K562 (cell line): ENCODE measurements at regions not wholly inside any gene's neighbourhood (a gene's known extent, or its start where the extent isn't known, plus 50 kb on each side); places are given as distances from the start of the nearest gene placed in this dataset.
A peak's percentile ranks its signal among the peaks of the same experiment; 100 is the strongest.

Experiments used
- BHLHE40 ChIP-seq: IDR thresholded peaks from 2 replicates; pipeline ENCODE4 v1.6.1; 2011; ENCODE audit warnings: low read length, improper control_type of control experiment
- BRD9 ChIP-seq: fragments of 450-650 bp; IDR thresholded peaks from 2 replicates; pipeline ENCODE4 v1.6.1; 2018; ENCODE audit warnings: low read depth; ENCODE audit not compliant: partially characterized antibody
- C11orf30 ChIP-seq: fragments of 450-650 bp; IDR thresholded peaks from 2 replicates; pipeline ENCODE4 v1.6.1; 2016; ENCODE audit warnings: low read depth, mild to moderate bottlenecking
- E2F3 ChIP-seq: fragments of 250-450 bp; sonication (Bioruptor Pico); IDR thresholded peaks from 2 replicates; pipeline ENCODE4 v1.4.0; 2020; ENCODE audit warnings: mild to moderate bottlenecking
- MAFF ChIP-seq: IDR thresholded peaks from 2 replicates; pipeline ENCODE4 v1.6.1; 2012; ENCODE audit warnings: low read length, improper control_type of control experiment
- PHF20 ChIP-seq: fragments of 450-650 bp; IDR thresholded peaks from 2 replicates; pipeline ENCODE4 v1.6.1; 2018; ENCODE audit not compliant: partially characterized antibody
- TEAD1 ChIP-seq, 2 experiments: fragments of 450-650 bp in 1 of 2; sonication (generic) in 1 of 2; formaldehyde crosslinking; IDR thresholded peaks; 2 replicates each; pipeline versions ENCODE4 v1.4.0 to v1.8.0; 2020 to 2022; ENCODE audit warnings: mild to moderate bottlenecking in 2 of 2, missing genetic modification reagents in 1 of 2
- ZNF23 ChIP-seq: fragments of 250-450 bp; sonication (Bioruptor Pico); IDR thresholded peaks from 2 replicates; pipeline ENCODE4 v1.4.0; 2020; ENCODE audit warnings: mild to moderate bottlenecking
- TF ChIP-seq, protein P1 (sequence below): fragments of 450-650 bp; IDR thresholded peaks from 2 replicates; pipeline ENCODE4 v1.6.1; 2018; ENCODE audit not compliant: partially characterized antibody
- TF ChIP-seq, protein P2 (sequence below), 2 experiments: IDR thresholded peaks; 2 replicates each; pipeline ENCODE4 v1.6.1; 2012; ENCODE audit warnings: improper control_type of control experiment in 2 of 2, low read depth in 2 of 2, low read length in 2 of 2, borderline replicate concordance in 1 of 2
- TF ChIP-seq, protein P3 (sequence below): fragments of 450-650 bp; IDR thresholded peaks from 2 replicates; pipeline ENCODE4 v1.6.1; 2017; ENCODE audit warnings: antibody characterized with exemption
- TF ChIP-seq, protein P4 (sequence below): fragments of 250-450 bp; sonication (Bioruptor Pico); IDR thresholded peaks from 2 replicates; pipeline ENCODE4 v1.5.0; 2021; ENCODE audit warnings: mild to moderate bottlenecking, borderline replicate concordance

DNA sequence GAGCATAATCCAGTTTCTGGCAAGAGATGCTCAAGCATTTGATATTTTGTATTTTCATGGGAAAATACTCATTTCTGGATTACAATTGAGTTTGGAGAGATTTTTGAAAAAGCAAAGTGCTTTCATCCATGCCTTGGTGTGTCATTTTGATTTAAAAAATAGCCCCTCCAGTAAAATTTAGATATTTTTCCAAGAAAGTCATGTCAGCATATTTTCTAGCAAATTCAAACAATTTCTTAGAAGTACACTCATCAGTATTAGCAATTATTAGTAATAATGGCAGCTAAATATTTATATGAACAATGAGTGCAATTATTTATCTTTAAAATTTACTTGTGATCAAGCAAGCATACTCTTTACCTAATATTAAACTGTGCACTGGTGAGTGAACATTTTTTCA, 102.2 kb upstream of the TMEM161B start (continued):
- TF ChIP-seq, protein P1, sequence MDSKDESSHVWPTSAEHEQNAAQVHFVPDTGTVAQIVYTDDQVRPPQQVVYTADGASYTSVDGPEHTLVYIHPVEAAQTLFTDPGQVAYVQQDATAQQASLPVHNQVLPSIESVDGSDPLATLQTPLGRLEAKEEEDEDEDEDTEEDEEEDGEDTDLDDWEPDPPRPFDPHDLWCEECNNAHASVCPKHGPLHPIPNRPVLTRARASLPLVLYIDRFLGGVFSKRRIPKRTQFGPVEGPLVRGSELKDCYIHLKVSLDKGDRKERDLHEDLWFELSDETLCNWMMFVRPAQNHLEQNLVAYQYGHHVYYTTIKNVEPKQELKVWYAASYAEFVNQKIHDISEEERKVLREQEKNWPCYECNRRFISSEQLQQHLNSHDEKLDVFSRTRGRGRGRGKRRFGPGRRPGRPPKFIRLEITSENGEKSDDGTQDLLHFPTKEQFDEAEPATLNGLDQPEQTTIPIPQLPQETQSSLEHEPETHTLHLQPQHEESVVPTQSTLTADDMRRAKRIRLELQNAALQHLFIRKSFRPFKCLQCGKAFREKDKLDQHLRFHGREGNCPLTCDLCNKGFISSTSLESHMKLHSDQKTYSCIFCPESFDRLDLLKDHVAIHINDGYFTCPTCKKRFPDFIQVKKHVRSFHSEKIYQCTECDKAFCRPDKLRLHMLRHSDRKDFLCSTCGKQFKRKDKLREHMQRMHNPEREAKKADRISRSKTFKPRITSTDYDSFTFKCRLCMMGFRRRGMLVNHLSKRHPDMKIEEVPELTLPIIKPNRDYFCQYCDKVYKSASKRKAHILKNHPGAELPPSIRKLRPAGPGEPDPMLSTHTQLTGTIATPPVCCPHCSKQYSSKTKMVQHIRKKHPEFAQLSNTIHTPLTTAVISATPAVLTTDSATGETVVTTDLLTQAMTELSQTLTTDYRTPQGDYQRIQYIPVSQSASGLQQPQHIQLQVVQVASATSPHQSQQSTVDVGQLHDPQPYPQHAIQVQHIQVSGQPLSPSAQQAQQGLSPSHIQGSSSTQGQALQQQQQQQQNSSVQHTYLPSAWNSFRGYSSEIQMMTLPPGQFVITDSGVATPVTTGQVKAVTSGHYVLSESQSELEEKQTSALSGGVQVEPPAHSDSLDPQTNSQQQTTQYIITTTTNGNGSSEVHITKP, result no peak
- no peak for TF ChIP-seq BRD9
- peak; percentile 45; the same call in 1 of the 2 replicates for TF ChIP-seq C11orf30
- TF ChIP-seq, protein P2, sequence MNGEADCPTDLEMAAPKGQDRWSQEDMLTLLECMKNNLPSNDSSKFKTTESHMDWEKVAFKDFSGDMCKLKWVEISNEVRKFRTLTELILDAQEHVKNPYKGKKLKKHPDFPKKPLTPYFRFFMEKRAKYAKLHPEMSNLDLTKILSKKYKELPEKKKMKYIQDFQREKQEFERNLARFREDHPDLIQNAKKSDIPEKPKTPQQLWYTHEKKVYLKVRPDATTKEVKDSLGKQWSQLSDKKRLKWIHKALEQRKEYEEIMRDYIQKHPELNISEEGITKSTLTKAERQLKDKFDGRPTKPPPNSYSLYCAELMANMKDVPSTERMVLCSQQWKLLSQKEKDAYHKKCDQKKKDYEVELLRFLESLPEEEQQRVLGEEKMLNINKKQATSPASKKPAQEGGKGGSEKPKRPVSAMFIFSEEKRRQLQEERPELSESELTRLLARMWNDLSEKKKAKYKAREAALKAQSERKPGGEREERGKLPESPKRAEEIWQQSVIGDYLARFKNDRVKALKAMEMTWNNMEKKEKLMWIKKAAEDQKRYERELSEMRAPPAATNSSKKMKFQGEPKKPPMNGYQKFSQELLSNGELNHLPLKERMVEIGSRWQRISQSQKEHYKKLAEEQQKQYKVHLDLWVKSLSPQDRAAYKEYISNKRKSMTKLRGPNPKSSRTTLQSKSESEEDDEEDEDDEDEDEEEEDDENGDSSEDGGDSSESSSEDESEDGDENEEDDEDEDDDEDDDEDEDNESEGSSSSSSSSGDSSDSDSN (IDR thresholded peaks at IDR 0.05; ENCODE audit: borderline replicate concordance in 1 of 2, low read depth in 2 of 2, low read length in 2 of 2), result no peak
- TF ChIP-seq MAFF, result peak; percentile 53
- TF ChIP-seq ZNF23 (CRISPR knock-in tag), result no peak
- TF ChIP-seq TEAD1 (CRISPR knock-in tag; IDR thresholded peaks at IDR 0.05), result no peak
- TF ChIP-seq E2F3, result no peak
- no peak for TF ChIP-seq PHF20
- TF ChIP-seq, protein P3, sequence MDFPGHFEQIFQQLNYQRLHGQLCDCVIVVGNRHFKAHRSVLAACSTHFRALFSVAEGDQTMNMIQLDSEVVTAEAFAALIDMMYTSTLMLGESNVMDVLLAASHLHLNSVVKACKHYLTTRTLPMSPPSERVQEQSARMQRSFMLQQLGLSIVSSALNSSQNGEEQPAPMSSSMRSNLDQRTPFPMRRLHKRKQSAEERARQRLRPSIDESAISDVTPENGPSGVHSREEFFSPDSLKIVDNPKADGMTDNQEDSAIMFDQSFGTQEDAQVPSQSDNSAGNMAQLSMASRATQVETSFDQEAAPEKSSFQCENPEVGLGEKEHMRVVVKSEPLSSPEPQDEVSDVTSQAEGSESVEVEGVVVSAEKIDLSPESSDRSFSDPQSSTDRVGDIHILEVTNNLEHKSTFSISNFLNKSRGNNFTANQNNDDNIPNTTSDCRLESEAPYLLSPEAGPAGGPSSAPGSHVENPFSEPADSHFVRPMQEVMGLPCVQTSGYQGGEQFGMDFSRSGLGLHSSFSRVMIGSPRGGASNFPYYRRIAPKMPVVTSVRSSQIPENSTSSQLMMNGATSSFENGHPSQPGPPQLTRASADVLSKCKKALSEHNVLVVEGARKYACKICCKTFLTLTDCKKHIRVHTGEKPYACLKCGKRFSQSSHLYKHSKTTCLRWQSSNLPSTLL, result no peak
- no peak for TF ChIP-seq BHLHE40
- TF ChIP-seq, protein P4, sequence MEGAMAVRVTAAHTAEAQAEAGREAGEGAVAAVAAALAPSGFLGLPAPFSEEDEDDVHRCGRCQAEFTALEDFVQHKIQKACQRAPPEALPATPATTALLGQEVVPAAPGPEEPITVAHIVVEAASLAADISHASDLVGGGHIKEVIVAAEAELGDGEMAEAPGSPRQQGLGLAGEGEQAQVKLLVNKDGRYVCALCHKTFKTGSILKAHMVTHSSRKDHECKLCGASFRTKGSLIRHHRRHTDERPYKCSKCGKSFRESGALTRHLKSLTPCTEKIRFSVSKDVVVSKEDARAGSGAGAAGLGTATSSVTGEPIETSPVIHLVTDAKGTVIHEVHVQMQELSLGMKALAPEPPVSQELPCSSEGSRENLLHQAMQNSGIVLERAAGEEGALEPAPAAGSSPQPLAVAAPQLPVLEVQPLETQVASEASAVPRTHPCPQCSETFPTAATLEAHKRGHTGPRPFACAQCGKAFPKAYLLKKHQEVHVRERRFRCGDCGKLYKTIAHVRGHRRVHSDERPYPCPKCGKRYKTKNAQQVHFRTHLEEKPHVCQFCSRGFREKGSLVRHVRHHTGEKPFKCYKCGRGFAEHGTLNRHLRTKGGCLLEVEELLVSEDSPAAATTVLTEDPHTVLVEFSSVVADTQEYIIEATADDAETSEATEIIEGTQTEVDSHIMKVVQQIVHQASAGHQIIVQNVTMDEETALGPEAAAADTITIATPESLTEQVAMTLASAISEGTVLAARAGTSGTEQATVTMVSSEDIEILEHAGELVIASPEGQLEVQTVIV (CRISPR knock-in tag), result no peak
